SJSA1 (cell line): ENCODE measurements at regions not wholly inside any gene's neighbourhood (a gene's known extent, or its start where the extent isn't known, plus 50 kb on each side); places are given as distances from the start of the nearest gene placed in this dataset.
"Not testable (repeated sequence)": the region's sequence is repeated elsewhere in the genome, so short reads cannot be mapped to it uniquely, and the experiment has no call there.

Source experiments
- DNase-seq, 2 experiments: peaks; one replicate each; pipeline ENCODE4 v3.0.0-alpha.2; 2015 to 2020; ENCODE audit warnings: low spot score in 2 of 2, low read depth in 1 of 2
- H3K27ac ChIP-seq: fragments of 250-450 bp; sonication (Bioruptor Pico); 2 replicates; pipeline ENCODE4 v1.5.1; 2020; ENCODE audit warnings: mild to moderate bottlenecking, moderate library complexity
- H3K27me3 ChIP-seq: fragments of 250-450 bp; sonication (Bioruptor Pico); replicated peaks from 2 replicates; pipeline ENCODE4 v1.5.1; 2020; ENCODE audit warnings: mild to moderate bottlenecking, moderate library complexity
- H3K36me3 ChIP-seq: fragments of 250-450 bp; sonication (Bioruptor Pico); 2 replicates; pipeline ENCODE4 v1.5.1; 2020; ENCODE audit warnings: mild to moderate bottlenecking
- H3K4me1 ChIP-seq: fragments of 250-450 bp; sonication (Bioruptor Pico); replicated peaks from 2 replicates; pipeline ENCODE4 v1.6.1; 2021; ENCODE audit warnings: mild to moderate bottlenecking
- H3K4me3 ChIP-seq: fragments of 250-450 bp; sonication (Bioruptor Pico); 2 replicates; pipeline ENCODE4 v1.5.1; 2020; ENCODE audit warnings: mild to moderate bottlenecking
- H3K9me3 ChIP-seq: fragments of 250-450 bp; sonication (Bioruptor Pico); replicated peaks from 2 replicates; pipeline ENCODE4 v1.5.1; 2020; ENCODE audit warnings: mild to moderate bottlenecking

- Histone ChIP-seq H3K27ac (no peak overlapping the region), H3K36me3 (no peaks in the 10 kb centered on the region), H3K27me3 (no peaks in the 10 kb centered on the region), H3K4me3 (no peak overlapping the region), H3K4me1 (peaks cover 14% of the 10 kb centered on the region), H3K9me3 (no peaks in the 10 kb centered on the region)
- no peak for DNase-seq
Observed at GRCh38 chr1:99546432-99547416, 99.2 kb upstream of the PALMD start.

- Histone ChIP-seq H3K27ac (no peak overlapping the region), H3K4me3 (no peak overlapping the region), H3K4me1 (peaks cover 31% of the 10 kb centered on the region), H3K27me3 (no peaks in the 10 kb centered on the region), H3K9me3 (no peaks in the 10 kb centered on the region), H3K36me3 (no peaks in the 10 kb centered on the region)
- DNase-seq = no peak
Observed at GRCh38 chr1:99548943-99549605, 96.8 kb upstream of the PALMD start.

GRCh38 chr1:99550198-99550597, 95.7 kb upstream of the PALMD start:
- no peak for DNase-seq

GRCh38 chr1:99551812-99552614, 93.9 kb upstream of the PALMD start:
- Histone ChIP-seq H3K27me3 (no peaks in the 10 kb centered on the region), H3K36me3 (no peaks in the 10 kb centered on the region), H3K4me1 (peaks cover 33% of the 10 kb centered on the region), H3K27ac (no peak overlapping the region), H3K4me3 (no peak overlapping the region), H3K9me3 (no peaks in the 10 kb centered on the region)
- DNase-seq = no peak

More at GRCh38 chr1:99550198-99550597, 95.7 kb upstream of the PALMD start:
- peaks cover 40% of the 10 kb centered on the region for H3K4me1 ChIP-seq
- H3K4me3 ChIP-seq = no peak overlapping the region
- H3K36me3 ChIP-seq = no peaks in the 10 kb centered on the region
- H3K9me3 ChIP-seq = no peaks in the 10 kb centered on the region
- no peak overlapping the region for H3K27ac ChIP-seq
- H3K27me3 ChIP-seq = no peaks in the 10 kb centered on the region

GRCh38 chr1:99553301-99553700, 92.6 kb upstream of the PALMD start:
- Histone ChIP-seq H3K27ac (no peak overlapping the region), H3K4me3 (no peak overlapping the region), H3K4me1 (peaks cover 38% of the 10 kb centered on the region), H3K36me3 (no peaks in the 10 kb centered on the region), H3K27me3 (no peaks in the 10 kb centered on the region), H3K9me3 (no peaks in the 10 kb centered on the region)
- no peak for DNase-seq

GRCh38 chr1:99553819-99554218, 92.1 kb upstream of the PALMD start:
- not testable (repeated sequence) for H3K27me3 ChIP-seq, H3K9me3 ChIP-seq, H3K36me3 ChIP-seq, H3K4me3 ChIP-seq, DNase-seq
- Histone ChIP-seq H3K27ac (peak overlapping the region; percentile 35), H3K4me1 (peaks cover 40% of the 10 kb centered on the region)

- Histone ChIP-seq H3K36me3 (no peaks in the 10 kb centered on the region), H3K27ac (0 out of 2 replicates have a peak overlapping the region, but pooled peaks have one; percentile 35), H3K27me3 (no peaks in the 10 kb centered on the region), H3K4me1 (peaks cover 39% of the 10 kb centered on the region), H3K9me3 (no peaks in the 10 kb centered on the region), H3K4me3 (no peak overlapping the region)
- peak in 1 of 2 experiments; percentile 77 for DNase-seq
Observed at GRCh38 chr1:99554727-99555126, 91.2 kb upstream of the PALMD start.

GRCh38 chr1:99557546-99558202, 88.2 kb upstream of the PALMD start:
- Histone ChIP-seq H3K27me3 (no peaks in the 10 kb centered on the region), H3K4me3 (no peak overlapping the region), H3K4me1 (peaks cover 33% of the 10 kb centered on the region), H3K36me3 (no peaks in the 10 kb centered on the region), H3K9me3 (no peaks in the 10 kb centered on the region), H3K27ac (no peak overlapping the region)
- DNase-seq = no peak

GRCh38 chr1:99559166-99559565, 86.7 kb upstream of the PALMD start:
- Histone ChIP-seq H3K27me3 (no peaks in the 10 kb centered on the region), H3K4me3 (no peak overlapping the region), H3K36me3 (no peaks in the 10 kb centered on the region), H3K27ac (no peak overlapping the region), H3K9me3 (no peaks in the 10 kb centered on the region), H3K4me1 (peaks cover 21% of the 10 kb centered on the region)
- DNase-seq = no peak

- H3K27me3 ChIP-seq = no peaks in the 10 kb centered on the region
- no peak overlapping the region for H3K27ac ChIP-seq
- no peaks in the 10 kb centered on the region for H3K36me3 ChIP-seq
- H3K4me3 ChIP-seq = no peak overlapping the region
- peaks cover 13% of the 10 kb centered on the region for H3K4me1 ChIP-seq
- no peak for DNase-seq
- no peaks in the 10 kb centered on the region for H3K9me3 ChIP-seq
Observed at GRCh38 chr1:99560207-99561040, 85.5 kb upstream of the PALMD start.

GRCh38 chr1:99561952-99562351, 84.0 kb upstream of the PALMD start:
- Histone ChIP-seq H3K36me3 (no peaks in the 10 kb centered on the region), H3K4me3 (no peak overlapping the region), H3K9me3 (no peaks in the 10 kb centered on the region), H3K4me1 (peaks cover 13% of the 10 kb centered on the region), H3K27ac (no peak overlapping the region), H3K27me3 (no peaks in the 10 kb centered on the region)
- DNase-seq = no peak

GRCh38 chr1:99565606-99566289, 80.2 kb upstream of the PALMD start:
- Histone ChIP-seq H3K9me3 (no peaks in the 10 kb centered on the region), H3K36me3 (no peaks in the 10 kb centered on the region), H3K4me3 (no peak overlapping the region), H3K27ac (no peak overlapping the region), H3K4me1 (no peaks in the 10 kb centered on the region), H3K27me3 (no peaks in the 10 kb centered on the region)
- no peak for DNase-seq
